ENCODE measurements at regions not wholly inside any gene's neighbourhood (a gene's known extent, or its start where the extent isn't known, plus 50 kb on each side); places are given as distances from the start of the nearest gene placed in this dataset.
"Not testable (repeated sequence)": the region's sequence is repeated elsewhere in the genome, so short reads cannot be mapped to it uniquely, and the experiment has no call there.

GRCh38 chr11:71095294-71095850 lies 157.0 kb downstream of the SHANK2 start:
- no peak for DNase-seq

- no peak for DNase-seq
Observed at GRCh38 chr11:71094296-71095077, 157.9 kb downstream of the SHANK2 start.

GRCh38 chr11:71093783-71094182 lies 158.6 kb downstream of the SHANK2 start:
- no peak for DNase-seq

- no peak for DNase-seq
Observed at GRCh38 chr11:71091506-71092265, 160.7 kb downstream of the SHANK2 start.

- no peak for DNase-seq
Observed at GRCh38 chr11:71089571-71089970, 162.8 kb downstream of the SHANK2 start.

GRCh38 chr11:71088314-71089215 lies 163.8 kb downstream of the SHANK2 start:
- DNase-seq = not testable (repeated sequence)

GRCh38 chr11:71086687-71087258 lies 165.6 kb downstream of the SHANK2 start:
- no peak for DNase-seq

- DNase-seq = no peak
Observed at GRCh38 chr11:71084306-71085012, 167.9 kb downstream of the SHANK2 start.

- DNase-seq = no peak
Observed at GRCh38 chr11:71083105-71083504, 169.3 kb downstream of the SHANK2 start.

- DNase-seq = no peak
Observed at GRCh38 chr11:71082454-71082853, 169.9 kb downstream of the SHANK2 start.

GRCh38 chr11:71081704-71082230 lies 170.6 kb downstream of the SHANK2 start:
- DNase-seq = no peak

- DNase-seq = peak; percentile 74
Observed at GRCh38 chr11:71080239-71081097, 171.9 kb downstream of the SHANK2 start.

- DNase-seq = no peak
Observed at GRCh38 chr11:71079795-71080194, 172.6 kb downstream of the SHANK2 start.

- no peak for DNase-seq
Observed at GRCh38 chr11:71078482-71078881, 173.9 kb downstream of the SHANK2 start.

GRCh38 chr11:71076525-71077304 lies 175.7 kb downstream of the SHANK2 start:
- no peak for DNase-seq

- no peak for DNase-seq
Observed at GRCh38 chr11:71075871-71076420, 176.4 kb downstream of the SHANK2 start.

GRCh38 chr11:71075116-71075720 lies 177.2 kb downstream of the SHANK2 start:
- DNase-seq = no peak

GRCh38 chr11:71071736-71072509 lies 180.5 kb downstream of the SHANK2 start:
- no peak for DNase-seq

All from activated CD4-positive, alpha-beta T cell treated with anti-CD3 and anti-CD28 coated beads, Interleukin-2, amount 50 U/mL, for 16 hours (primary cell).